Endodermal cell (in vitro differentiated cells): ENCODE measurements at regions not wholly inside any gene's neighbourhood (a gene's known extent, or its start where the extent isn't known, plus 50 kb on each side); places are given as distances from the start of the nearest gene placed in this dataset.

Source experiments
- DNase-seq: peaks from one replicate; pipeline ENCODE4 v3.0.0-alpha.2; 2017
- H3K27ac ChIP-seq: 2 replicates; pipeline ENCODE4 v1.5.1; 2013; ENCODE audit warnings: mild to moderate bottlenecking, low read depth, low read length, moderate library complexity
- H3K27me3 ChIP-seq: 2 replicates; pipeline ENCODE4 v1.6.1; 2013; ENCODE audit warnings: mild to moderate bottlenecking, low read length, moderate library complexity; ENCODE audit not compliant: insufficient read depth, control insufficient read depth, poor library complexity, severe bottlenecking
- H3K36me3 ChIP-seq: 2 replicates; pipeline ENCODE4 v1.7.0; 2013; ENCODE audit warnings: mild to moderate bottlenecking, low read length, moderate library complexity; ENCODE audit not compliant: control insufficient read depth, insufficient read depth
- H3K4me1 ChIP-seq: one replicate; pipeline ENCODE4 v1.7.0; 2013; ENCODE audit warnings: low read length; ENCODE audit not compliant: control insufficient read depth, insufficient read depth
- H3K4me3 ChIP-seq: 2 replicates; pipeline ENCODE4 v1.5.1; 2013; ENCODE audit warnings: mild to moderate bottlenecking, low read length, moderate library complexity
- H3K9ac ChIP-seq: 2 replicates; pipeline ENCODE4 v1.6.1; 2013; ENCODE audit warnings: mild to moderate bottlenecking, low read length, moderate library complexity; ENCODE audit not compliant: poor library complexity, severe bottlenecking; ENCODE audit errors: extremely low read depth
- H3K9me3 ChIP-seq: 2 replicates; pipeline ENCODE4 v1.6.1; 2013; ENCODE audit warnings: mild to moderate bottlenecking, low read length, moderate library complexity; ENCODE audit not compliant: control insufficient read depth
- H3K27ac Mint-ChIP-seq: 2 replicates; pipeline ENCODE4 v1.8.0; 2020; ENCODE audit warnings: mixed read lengths
- H3K27me3 Mint-ChIP-seq: 2 replicates; pipeline ENCODE4 v1.8.0; 2021; ENCODE audit warnings: mild to moderate bottlenecking, mixed read lengths; ENCODE audit not compliant: insufficient read depth
- H3K36me3 Mint-ChIP-seq: 2 replicates; pipeline ENCODE4 v1.8.0; 2020; ENCODE audit warnings: low read depth, mixed read lengths
- H3K4me1 Mint-ChIP-seq: 2 replicates; pipeline ENCODE4 v1.8.0; 2020; ENCODE audit warnings: mixed read lengths
- H3K4me3 Mint-ChIP-seq: 2 replicates; pipeline ENCODE4 v1.8.0; 2020; ENCODE audit warnings: mild to moderate bottlenecking, moderate library complexity, mixed read lengths
- H3K9me3 Mint-ChIP-seq: 2 replicates; pipeline ENCODE4 v1.8.0; 2020; ENCODE audit warnings: mild to moderate bottlenecking, mixed read lengths
- CTCF ChIP-seq: fragments of 200-600 bp; sonication (generic); conservative IDR thresholded peaks from 2 replicates; pipeline ENCODE4 v1.5.0; 2021; ENCODE audit warnings: antibody characterized with exemption, mild to moderate bottlenecking
- WGBS, 2 experiments: methylation state at CpG; one replicate each; pipeline versions ENCODE4 v1.1.5 to v1.1.7; 2013; ENCODE audit warnings: missing lambda C conversion rate in 2 of 2, mixed read lengths in 1 of 2; ENCODE audit not compliant: insufficient coverage in 1 of 2, insufficient read length in 1 of 2; 5-methylcytosine and 5-hydroxymethylcytosine counted together

- DNase-seq, result no peak
- H3K36me3 Mint-ChIP-seq, result no peaks in the 10 kb centered on the region
- H3K4me1 ChIP-seq, result no peaks in the 10 kb centered on the region
- H3K9me3 Mint-ChIP-seq, result no peaks in the 10 kb centered on the region
- no peak overlapping the region for H3K4me3 ChIP-seq
- no peaks in the 10 kb centered on the region for H3K27me3 Mint-ChIP-seq
- no peaks in the 10 kb centered on the region for H3K27me3 ChIP-seq
- no peak overlapping the region for H3K4me3 Mint-ChIP-seq
- no peak for TF ChIP-seq CTCF
- WGBS, 2 experiments, result 93 to 96% methylated on average over 6 to 9 of the region's 9 CpGs
- H3K27ac ChIP-seq, result no peak overlapping the region
- no peaks in the 10 kb centered on the region for H3K36me3 ChIP-seq
- H3K9me3 ChIP-seq, result peaks cover 5% of the 10 kb centered on the region
- H3K9ac ChIP-seq, result no peak overlapping the region
- H3K4me1 Mint-ChIP-seq, result peaks cover 3% of the 10 kb centered on the region
- H3K27ac Mint-ChIP-seq, result no peak overlapping the region
These were observed 126.2 kb upstream of the UGT8 start for GRCh38 chr4:114472269-114473032.

GRCh38 chr4:114474188-114474800 lies 124.3 kb upstream of the UGT8 start:
- H3K4me1 Mint-ChIP-seq, result peaks cover 7% of the 10 kb centered on the region

GRCh38 chr4:114476310-114476709 lies 122.3 kb upstream of the UGT8 start:
- H3K36me3 ChIP-seq, result no peaks in the 10 kb centered on the region
- H3K27me3 ChIP-seq, result no peaks in the 10 kb centered on the region
- no peak overlapping the region for H3K27ac ChIP-seq
- no peak overlapping the region for H3K9ac ChIP-seq
- peaks cover 5% of the 10 kb centered on the region for H3K9me3 ChIP-seq
- Mint-ChIP-seq H3K27ac (no peak overlapping the region), H3K4me3 (no peak overlapping the region), H3K36me3 (peaks cover 4% of the 10 kb centered on the region), H3K9me3 (peaks cover 14% of the 10 kb centered on the region), H3K27me3 (peaks cover 6% of the 10 kb centered on the region), H3K4me1 (peaks cover 11% of the 10 kb centered on the region)
- no peak overlapping the region for H3K4me3 ChIP-seq
- DNase-seq, result no peak
- TF ChIP-seq CTCF, result no peak
- H3K4me1 ChIP-seq, result no peaks in the 10 kb centered on the region
- WGBS, 2 experiments, result 94% methylated on average over 7 to 9 of the region's 9 CpGs

More at GRCh38 chr4:114474188-114474800, 124.3 kb upstream of the UGT8 start:
- Histone ChIP-seq H3K9ac (no peak overlapping the region), H3K27ac (no peak overlapping the region), H3K9me3 (peaks cover 5% of the 10 kb centered on the region), H3K4me3 (no peak overlapping the region), H3K4me1 (no peaks in the 10 kb centered on the region), H3K27me3 (no peaks in the 10 kb centered on the region), H3K36me3 (no peaks in the 10 kb centered on the region)
- H3K27ac Mint-ChIP-seq, result no peak overlapping the region
- H3K4me3 Mint-ChIP-seq, result no peak overlapping the region
- no peaks in the 10 kb centered on the region for H3K9me3 Mint-ChIP-seq
- 97% methylated on average over 3 of the region's 3 CpGs; no CpG with 5 or more reads in 1 of the 2 experiments for WGBS, 2 experiments
- H3K36me3 Mint-ChIP-seq, result no peaks in the 10 kb centered on the region
- no peaks in the 10 kb centered on the region for H3K27me3 Mint-ChIP-seq
- no peak for DNase-seq
- TF ChIP-seq CTCF, result no peak
